ENCODE measurements at regions not wholly inside any gene's neighbourhood (a gene's known extent, or its start where the extent isn't known, plus 50 kb on each side); places are given as distances from the start of the nearest gene placed in this dataset.

- DNase-seq (ENCODE audit: low read depth) = peak; percentile 54
- H3K4me3 ChIP-seq (ENCODE audit: low read length) = no peak overlapping the region
- TF ChIP-seq CTCF (IDR thresholded peaks at IDR 0.05; ENCODE audit: insufficient read depth, low read depth, low read length, missing control alignments) = no peak
These were observed 90.3 kb upstream of the C3orf80 start for GRCh38 chr3:160134964-160135363.

DNA sequence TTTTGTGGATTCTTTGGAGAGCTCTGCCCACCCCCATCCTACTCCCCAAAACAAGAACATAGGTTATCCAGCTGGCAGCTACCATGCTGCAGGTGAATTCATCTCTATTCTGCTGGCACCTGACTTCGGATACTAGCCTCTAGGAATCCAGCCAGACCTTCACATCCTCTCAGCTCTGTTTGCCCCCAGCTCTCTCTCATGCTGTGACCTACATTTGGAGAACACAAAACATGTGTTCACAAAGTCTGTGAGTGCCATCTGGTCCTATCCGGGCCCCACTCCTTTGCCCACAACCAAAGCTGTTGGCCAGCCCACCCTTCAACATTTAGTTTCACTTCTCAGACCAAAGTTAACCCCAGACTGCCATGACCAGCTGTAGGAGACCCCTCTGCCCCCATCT, 89.4 kb upstream of the C3orf80 start:
- no peak overlapping the region for H3K4me3 ChIP-seq (ENCODE audit: low read length)
- no peak for TF ChIP-seq CTCF (IDR thresholded peaks at IDR 0.05; ENCODE audit: insufficient read depth, low read depth, low read length, missing control alignments)
- DNase-seq (ENCODE audit: low read depth) = no peak

GRCh38 chr3:160136421-160136820, 88.8 kb upstream of the C3orf80 start:
- no peak for DNase-seq (ENCODE audit: low read depth)
- no peak for TF ChIP-seq CTCF (IDR thresholded peaks at IDR 0.05; ENCODE audit: insufficient read depth, low read depth, low read length, missing control alignments)
- H3K4me3 ChIP-seq (ENCODE audit: low read length) = no peak overlapping the region

DNA sequence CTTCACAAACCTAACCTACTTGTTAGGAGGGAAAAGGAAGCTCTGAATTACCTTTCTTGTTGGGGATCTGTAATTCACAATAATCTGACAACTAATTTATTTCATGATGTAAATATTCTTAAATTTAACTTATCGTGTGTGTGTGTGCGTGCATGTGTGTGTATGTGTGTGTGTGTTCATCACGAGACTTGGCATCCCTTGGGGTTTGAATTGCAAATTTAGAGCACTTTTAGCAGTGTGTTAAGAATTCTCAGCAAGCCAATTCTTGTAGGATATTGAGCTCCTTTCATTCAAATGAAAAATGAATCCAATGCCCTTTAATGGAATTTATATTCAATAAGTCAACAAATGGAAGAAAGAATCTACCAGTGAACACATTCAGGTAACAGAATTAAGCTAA, 85.9 kb upstream of the C3orf80 start:
- no peak overlapping the region for H3K4me3 ChIP-seq (ENCODE audit: low read length)
- DNase-seq (ENCODE audit: low read depth) = no peak
- no peak for TF ChIP-seq CTCF (IDR thresholded peaks at IDR 0.05; ENCODE audit: insufficient read depth, low read depth, low read length, missing control alignments)

GRCh38 chr3:160140756-160141155, 84.5 kb upstream of the C3orf80 start:
- peak; percentile 9 for DNase-seq (ENCODE audit: low read depth)
- no peak overlapping the region for H3K4me3 ChIP-seq (ENCODE audit: low read length)

GRCh38 chr3:160141485-160142185, 83.6 kb upstream of the C3orf80 start:
- no peak overlapping the region for H3K4me3 ChIP-seq (ENCODE audit: low read length)
- peak; percentile 10 for DNase-seq (ENCODE audit: low read depth)
- TF ChIP-seq CTCF (IDR thresholded peaks at IDR 0.05; ENCODE audit: insufficient read depth, low read depth, low read length, missing control alignments) = no peak

More at GRCh38 chr3:160140756-160141155, 84.5 kb upstream of the C3orf80 start:
- TF ChIP-seq CTCF (IDR thresholded peaks at IDR 0.05; ENCODE audit: insufficient read depth, low read depth, low read length, missing control alignments) = no peak

DNA sequence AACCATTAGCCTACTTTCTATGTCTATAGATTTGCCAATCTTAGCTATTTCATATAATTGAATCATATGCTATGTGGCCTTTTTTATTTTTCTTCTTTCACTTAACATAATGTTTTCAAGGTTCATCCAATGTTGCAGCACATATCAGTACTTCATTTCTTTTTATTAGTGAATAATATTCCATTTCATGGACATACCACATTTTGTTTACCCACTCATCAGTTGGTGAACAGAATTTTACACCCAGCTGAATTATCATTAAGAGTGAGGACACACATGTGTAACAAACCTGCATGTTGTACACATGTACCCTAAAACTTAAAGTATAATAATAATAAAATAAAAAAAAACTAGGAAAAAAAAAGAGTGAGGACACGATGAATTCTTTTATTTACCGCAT, 81.7 kb upstream of the C3orf80 start:
- no peak for TF ChIP-seq CTCF (IDR thresholded peaks at IDR 0.05; ENCODE audit: insufficient read depth, low read depth, low read length, missing control alignments)
- DNase-seq (ENCODE audit: low read depth) = no peak
- H3K4me3 ChIP-seq (ENCODE audit: low read length) = no peak overlapping the region
